ENCODE measurements at regions not wholly inside any gene's neighbourhood (a gene's known extent, or its start where the extent isn't known, plus 50 kb on each side); places are given as distances from the start of the nearest gene placed in this dataset.

DNA sequence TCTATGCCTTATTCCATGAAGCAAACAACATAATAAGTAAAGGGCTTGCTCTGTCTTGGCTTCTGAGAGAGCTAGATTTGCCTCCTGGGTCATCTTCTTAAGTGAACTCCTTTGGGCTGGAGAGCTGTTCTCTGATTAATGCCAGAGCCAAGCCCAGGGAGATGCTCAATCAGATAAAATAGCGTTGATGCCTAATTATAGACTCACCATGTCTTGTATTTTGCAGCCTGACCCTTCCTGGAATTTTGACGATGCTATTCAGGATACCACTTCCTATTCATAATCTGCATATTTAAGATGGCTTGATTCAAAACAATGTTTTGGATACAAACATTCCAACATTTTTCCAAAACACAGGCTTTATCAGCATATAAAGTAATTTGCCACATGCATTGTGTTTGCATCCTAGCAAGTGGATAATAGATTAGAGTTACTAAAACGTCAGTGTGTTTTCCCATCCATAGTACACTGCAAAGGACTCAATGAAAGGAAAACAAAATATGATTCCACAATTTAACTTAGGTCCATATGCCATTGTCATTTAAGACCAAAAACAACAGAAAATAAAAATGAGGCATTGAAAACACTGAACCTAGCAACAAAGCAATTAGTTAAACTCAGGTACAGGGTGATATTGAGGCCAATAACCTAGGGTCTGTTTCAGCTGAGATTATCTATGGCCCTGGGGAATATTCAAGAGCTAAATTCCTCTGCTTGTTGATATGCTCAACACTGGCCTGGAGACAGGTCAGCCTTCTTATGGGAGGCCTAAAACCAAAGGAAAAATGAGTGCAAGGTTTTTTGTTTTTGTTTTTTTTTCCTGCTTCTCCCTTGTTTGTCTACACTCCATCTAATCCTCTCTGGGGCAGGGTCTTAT is 184.2 kb upstream of the FOXN3 start:
- no peak for DNase-seq (ENCODE audit: low read depth)

DNA sequence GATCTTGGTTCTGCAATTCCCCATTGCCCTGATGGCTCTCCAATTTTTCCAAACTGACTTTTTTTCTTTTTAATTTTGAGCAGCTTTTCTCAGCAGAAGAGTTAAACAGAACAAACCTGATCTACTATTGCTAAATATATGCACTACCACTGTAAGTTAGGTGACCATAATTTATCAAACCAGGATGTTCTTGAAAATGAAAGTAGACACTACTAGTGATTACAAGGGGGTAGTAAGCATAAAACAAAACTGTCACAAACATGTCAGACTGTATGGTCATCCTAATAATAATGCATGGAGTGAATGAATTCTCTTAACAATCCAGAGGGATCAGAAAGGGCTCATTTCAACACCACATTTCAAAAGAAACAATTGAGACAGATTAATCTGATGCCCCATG is 183.0 kb upstream of the FOXN3 start:
- DNase-seq (ENCODE audit: low read depth) = no peak

DNA sequence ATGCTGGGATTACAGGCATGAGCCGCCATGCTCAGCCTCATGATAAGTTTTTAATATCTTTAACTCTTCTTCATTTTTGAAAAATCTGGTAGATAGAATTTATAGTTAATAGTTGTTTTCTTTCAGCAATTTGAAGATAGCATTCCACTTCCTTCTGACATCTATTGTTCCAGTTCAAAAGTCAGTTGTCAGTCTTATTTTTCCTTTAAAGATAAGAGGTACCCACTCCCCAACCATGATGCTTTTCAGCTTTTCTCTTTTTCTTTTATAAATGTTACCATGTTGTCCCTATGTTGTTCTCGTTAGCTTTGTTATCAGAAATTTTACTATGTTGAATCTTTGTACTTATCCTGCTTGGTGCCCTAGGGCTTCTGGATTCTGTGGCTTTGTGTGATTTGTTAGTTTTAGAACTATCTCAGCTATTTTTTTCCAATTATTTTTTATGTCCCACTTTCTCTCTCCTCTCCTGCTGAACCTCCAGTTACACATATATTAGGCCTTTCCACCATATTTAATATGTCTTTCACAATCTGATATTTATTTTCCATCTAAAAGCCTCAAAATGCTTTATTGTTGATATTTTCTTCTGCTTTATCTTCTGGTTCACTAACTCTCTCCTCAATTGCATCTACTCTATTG is 181.6 kb upstream of the FOXN3 start:
- no peak for DNase-seq (ENCODE audit: low read depth)

DNA sequence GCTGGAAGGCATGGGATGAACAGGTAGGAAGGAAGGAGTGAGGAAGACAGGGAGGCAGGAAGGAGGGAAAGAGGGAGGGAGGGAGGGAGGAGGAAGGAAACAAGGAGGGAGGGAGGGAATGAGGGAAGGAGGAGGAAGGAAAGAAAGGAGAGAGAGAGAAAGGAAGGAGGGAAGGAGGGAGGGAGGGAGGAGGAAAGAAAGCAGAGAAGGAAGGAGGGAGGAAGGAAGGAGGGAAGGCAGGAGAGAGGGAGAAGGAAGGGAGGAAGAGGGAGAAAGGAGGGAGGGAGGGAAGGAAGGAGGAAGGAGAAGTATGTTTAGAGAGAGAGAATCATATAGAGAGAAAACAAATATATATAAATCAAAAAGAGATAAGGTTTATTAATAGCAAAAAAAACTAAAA is 175.9 kb upstream of the FOXN3 start:
- no peak for DNase-seq (ENCODE audit: low read depth)

DNA sequence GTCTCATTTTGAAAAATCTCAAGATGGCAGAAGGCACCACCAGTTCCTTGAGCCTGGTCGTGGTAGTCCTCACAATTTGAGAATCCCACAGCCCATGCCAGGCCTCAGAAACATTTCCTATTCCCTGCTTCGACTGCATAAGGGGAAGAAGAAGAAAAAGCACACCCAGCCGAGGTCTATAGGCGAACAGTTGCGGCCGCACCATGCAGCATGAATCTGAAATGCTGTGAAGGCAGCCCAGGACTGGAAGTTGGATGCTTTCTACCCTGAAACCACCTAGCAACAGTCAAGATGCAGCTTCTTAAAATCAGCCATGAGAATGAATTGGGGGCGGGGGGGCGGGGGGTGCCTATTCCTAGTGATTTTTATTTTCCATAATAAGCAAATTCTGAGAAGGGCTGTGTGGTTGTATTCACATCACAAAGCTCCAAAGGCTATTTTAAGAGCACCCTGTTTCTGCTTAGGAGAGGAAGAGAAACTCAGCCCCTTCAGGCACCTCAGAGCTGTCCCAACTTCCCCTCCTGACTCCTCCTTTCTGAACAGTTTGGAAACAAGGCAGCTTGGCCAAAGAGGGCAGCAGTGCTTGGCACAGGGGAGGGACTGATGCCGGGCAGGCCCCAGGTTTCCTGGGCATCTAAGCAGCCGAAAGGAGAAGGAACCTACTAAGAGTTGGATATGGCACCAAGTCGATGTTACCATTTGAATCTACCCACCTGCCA is 172.5 kb upstream of the FOXN3 start:
- no peak for DNase-seq (ENCODE audit: low read depth)

DNA sequence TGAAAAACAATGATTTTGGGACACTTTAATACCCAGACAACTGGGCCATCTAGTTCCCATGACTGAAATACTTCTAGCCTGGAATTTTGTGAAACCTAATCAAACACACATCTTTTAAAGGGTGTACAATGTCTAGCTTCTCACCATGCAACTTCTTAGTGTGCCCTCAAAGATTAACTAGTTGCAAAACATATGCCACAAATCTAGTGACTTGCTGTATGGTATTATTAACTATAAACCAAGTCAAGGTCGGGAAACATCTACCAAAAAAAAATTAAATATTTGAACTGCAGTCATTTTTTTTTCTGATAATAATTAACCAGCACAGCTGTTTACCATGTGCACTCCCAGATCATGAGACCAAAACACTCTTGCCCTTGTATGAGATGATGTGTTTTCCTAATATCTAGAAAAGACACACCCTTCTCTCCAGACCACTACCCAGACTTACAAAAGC is 171.8 kb upstream of the FOXN3 start:
- DNase-seq (ENCODE audit: low read depth) = no peak

DNA sequence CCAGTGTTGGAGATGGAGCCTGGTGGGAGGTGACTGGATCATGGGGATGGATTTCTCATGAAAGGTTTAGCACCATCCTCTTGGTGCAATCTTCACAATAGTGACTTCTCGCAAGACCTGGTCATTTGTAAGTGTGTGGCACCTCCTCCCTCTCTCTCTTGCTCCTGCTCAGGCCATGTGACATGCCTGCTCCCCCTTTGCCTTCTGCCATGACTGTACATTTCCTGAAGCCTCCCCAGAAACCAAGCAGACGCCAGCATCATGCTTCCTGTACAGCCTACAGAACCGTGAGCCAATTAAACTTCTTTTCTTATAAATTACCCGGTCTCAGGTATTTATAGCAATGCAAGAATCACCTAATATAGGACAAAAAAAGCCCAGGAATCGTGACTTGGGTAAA is 171.0 kb upstream of the FOXN3 start:
- no peak for DNase-seq (ENCODE audit: low read depth)

DNA sequence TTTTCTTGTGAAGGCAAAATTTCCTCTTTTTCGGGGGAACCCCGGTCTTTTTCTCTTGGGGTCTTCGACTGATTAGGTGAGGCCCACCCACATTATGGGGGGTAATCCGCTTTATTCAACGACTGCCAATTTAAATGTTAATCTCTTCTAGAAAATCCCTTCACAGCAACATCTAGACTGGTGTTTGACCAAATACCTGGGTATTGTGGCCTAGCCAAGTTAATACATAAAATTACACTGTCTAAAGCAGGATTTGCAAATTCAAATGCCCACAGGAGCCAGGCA is 170.0 kb upstream of the FOXN3 start:
- no peak for DNase-seq (ENCODE audit: low read depth)

DNA sequence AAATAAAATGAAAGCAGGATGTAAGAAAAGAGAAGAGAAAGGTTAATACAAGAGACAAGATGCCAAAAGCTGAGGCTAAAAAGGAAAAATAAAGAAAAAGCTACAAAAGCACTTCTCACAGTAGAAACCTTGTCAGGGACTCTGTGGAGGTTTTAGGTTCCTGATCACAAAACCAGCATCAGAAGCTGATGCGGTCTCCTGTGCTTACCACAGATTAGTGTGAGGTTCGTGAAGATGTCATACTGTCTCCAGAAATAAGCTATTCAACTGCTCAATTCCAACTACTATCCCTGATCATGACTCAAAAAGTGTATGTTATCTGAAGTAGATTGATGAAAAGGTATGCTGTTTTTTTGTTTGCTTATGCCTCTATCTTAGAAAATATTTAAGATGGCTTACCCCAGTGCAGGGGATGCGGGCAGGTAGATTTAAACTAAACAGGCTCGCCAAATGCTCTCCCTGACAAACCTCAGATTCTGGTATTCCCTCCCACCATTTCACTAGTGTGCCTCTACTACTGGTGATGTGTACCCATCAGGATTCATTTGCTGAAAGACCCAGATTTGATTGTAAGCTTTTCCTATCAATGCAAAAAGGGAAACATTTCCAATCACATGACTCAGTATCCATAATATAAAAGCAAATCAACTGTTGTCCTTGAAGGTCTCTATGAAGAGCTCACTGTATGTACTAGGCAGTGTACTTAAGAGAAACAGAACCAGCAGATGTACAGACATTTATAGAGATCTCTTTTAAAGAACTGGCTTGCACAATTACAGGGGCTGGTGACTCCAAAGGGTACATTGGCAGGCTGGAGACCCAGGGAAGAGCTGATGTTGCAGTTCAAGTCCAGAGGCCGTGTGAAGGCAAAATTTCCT is 169.5 kb upstream of the FOXN3 start:
- DNase-seq (ENCODE audit: low read depth) = no peak

DNA sequence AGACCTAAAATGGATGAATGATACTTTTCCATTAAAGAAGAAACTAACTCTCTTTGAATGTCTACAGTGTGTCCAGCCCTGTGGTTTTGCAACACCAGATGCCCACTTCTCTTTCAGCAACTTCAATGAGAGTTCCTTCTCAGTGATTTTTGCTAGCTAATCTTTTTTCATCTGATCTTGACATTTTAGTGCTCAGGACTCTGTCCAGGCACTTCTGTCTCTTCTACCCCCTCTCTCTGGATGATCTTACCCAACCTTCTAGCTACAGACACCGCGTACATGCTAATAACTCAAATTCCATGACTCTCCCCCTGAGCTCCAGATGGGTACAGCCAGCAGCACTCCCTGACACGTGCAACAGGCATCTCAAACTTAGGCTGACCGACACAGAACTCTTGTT is 161.1 kb upstream of the FOXN3 start:
- DNase-seq (ENCODE audit: low read depth) = no peak

DNA sequence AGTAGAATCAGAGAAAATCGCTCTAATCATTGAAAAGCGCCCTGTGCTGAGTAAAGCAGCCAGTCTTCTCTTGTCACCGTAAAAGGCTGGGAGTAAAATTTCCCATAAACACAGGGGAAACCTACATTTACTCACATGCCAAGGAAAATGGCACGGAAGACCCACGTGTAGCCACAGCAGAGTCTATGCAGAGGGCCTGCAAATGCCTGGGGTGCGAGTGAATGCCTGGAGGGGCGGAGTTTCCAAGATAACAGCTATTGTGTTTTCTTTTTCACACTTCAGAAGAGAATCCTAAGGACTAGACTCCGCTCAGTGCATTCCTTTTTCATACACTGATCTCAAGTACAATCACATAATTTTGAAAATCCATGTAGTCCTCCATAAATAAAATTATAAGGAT is 159.9 kb upstream of the FOXN3 start:
- DNase-seq (ENCODE audit: low read depth) = no peak

DNA sequence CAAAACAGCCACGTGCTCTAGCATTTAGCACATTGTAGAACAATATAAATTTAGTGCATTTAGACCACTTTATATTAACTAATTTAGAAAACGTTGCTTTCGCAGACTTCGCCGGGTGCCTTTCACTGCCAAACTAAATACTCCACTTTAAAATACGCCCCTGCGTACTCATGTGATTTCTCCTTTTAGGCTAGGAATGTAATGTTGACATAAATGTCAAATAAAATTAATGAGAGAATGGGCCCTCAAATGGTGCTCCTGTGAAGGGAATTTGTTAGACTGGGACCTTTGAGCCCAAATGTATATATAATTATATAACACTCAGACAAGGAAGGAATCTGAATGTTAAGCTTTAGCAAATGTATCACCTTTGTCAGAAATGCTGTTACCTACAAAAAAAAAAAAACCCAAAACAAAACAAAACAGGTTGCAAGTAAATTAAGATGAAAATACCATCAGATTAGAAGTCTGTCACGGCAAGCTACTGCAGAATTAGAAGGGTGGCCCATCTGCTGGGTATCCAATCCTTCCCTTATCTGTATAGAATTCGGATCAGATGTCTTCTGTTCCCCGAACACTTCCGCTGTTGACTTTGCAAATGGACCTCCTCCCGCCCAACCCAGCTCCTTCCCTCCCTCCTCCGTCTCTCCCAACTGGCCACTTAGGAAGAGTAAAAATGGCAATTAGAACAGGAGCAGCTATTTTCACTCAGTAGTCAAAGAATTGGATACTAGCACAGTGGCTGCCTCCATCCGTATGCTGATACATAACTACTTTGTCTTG is 159.3 kb upstream of the FOXN3 start:
- no peak for DNase-seq (ENCODE audit: low read depth)

DNA sequence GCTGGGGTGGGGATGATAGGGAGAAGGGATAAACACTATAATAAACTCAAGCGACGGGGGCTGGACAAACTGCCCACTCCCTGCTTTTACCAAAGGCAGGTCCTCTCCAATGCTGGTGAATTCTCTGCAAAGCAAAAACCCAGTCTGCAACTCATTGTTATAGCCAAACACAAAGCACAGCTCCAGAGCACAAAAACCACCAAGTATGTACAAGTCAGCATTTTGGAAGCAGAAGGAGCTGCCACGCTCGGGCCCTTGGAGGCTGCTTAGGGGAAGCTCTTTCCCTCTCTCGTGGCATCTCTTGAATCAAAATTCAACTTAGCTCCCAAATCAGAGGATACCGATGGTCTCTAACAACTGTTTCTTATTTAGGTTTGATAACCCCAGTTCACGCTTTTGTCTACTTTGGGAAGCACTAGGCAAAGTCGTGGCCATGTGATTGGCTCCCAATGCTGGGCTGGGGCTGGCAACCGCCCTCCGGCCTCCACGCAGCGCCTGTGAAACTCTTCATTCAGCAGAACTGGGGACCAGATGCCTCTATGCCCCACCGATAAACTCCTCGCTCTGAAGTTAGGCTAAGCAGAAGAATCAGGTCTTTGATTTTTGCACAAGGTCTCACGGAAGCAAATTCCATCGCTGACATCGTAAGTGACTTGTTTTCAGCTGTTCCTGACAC is 158.5 kb upstream of the FOXN3 start:
- no peak for DNase-seq (ENCODE audit: low read depth)

DNA sequence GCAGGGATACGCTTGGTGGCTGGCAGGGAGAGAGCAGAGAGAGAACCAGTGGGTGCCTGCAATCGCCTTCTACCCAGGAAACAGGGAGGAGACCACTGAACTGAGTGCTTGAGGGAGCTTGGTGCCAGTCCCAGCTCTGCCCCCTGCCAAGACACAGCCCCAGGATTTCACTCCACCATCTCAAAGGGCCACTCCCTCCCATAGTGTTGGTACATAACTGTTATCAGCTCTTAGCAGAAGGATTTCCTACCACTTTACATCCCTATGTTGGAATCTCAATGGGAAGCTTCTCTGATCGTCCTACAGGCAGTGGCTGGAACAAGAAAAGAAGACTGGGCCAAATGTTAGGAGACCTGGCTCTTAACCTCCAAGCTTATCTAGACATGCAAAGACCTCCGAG is 157.4 kb upstream of the FOXN3 start:
- no peak for DNase-seq (ENCODE audit: low read depth)

DNA sequence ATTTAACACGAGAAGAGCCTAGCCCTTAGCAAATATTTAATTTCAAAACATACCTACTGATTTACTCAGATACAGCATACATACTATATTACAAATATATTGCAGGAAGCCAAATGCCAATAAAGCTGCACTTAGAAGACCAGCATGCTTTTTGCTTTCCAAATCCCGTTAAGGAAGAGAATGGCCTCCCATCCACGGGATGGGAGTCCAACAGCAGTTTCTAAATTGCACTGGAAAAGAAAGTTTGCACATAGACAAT is 156.3 kb upstream of the FOXN3 start:
- DNase-seq (ENCODE audit: low read depth) = no peak

DNA sequence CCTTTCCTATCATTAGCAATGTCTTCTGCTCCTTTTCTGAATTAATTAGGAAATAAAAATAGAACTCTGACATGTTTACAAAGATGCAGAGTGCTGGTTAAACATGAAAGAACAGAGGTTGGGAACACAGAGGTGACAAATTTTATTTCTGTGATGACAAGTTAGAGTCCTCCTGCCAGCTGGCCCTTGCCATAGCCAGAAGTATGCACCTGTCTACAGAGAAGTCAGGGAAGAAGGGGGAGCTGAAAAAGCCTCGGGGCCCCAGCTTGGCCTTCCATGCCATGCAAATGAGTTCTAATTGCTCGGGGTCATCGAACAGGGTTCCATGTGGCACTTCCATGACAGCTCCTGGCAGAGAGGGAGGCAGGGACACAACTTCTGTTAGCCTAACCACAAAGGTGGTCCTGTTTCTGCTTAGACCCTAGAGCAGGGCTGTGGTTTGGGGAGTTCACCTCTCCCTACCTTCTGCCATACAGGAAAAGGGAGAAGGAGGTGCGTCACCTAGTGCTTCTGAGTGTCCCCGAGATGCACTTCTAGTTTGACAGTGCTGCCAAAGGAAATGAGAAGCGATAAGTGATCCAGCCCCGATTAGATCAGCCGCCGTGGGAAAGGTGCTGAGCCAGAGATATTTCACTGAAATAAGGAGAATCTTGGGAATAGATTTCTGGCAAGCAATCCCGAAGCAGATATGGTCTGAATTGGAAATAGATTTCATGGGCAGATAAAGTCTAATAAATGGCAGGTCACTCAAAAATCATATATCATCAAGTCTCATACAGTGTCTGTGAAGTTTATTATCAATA is 155.8 kb upstream of the FOXN3 start:
- no peak for DNase-seq (ENCODE audit: low read depth)

DNA sequence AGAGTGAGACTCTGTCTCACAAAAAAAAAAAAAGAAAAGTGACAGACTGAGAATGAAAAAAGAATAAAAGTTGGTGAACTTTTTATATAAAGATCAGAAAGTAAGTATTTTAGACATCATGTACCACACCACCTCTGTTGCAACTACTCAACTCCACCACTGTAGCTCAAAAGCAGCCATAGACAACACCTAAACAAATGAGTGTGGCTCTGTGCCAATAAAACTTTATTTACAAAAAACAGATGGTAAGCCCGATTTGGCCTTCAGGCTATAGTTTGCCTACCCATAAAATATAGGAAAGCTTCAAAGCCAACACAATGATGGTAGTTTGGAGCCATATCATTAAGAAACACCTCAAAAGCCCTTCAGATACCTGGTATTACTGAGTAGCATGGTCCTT is 154.5 kb upstream of the FOXN3 start:
- DNase-seq (ENCODE audit: low read depth) = no peak

DNA sequence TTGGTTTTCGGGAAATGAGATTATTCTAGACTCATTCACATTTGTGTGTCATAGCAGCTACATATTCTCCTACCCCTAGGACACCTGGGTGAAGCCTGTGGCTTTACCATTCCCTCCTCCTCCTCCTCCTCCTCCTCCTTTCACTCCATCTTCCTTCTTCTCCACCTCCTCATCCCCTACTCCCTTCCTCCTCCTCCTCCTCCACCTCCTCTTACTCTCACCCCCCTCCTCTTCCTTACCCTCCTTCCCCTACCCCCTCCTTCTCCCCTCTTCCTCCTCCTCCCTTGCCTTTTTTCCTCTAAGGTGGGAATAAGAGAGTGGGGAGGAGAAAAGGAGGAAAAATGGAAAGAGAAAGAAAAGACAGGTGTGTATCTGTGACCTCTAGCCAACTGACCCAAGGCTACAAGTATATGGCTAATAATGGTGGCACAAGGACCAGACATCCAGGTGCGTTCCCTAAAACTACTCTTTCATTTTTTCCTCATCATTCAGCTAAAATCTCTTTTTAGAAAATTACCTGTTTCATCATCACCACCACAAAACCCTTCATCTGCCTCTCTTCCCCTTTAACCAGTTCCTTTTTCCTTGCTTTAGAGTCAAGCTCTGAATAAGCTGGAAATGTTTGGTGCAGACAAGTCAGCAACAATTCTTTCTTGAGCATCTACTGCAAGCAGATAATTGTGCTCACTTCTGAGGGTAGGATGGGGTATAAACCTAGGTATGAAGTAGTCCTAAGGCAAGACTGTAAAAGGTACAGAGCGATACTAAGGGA is 149.8 kb upstream of the FOXN3 start:
- no peak for DNase-seq (ENCODE audit: low read depth)

DNA sequence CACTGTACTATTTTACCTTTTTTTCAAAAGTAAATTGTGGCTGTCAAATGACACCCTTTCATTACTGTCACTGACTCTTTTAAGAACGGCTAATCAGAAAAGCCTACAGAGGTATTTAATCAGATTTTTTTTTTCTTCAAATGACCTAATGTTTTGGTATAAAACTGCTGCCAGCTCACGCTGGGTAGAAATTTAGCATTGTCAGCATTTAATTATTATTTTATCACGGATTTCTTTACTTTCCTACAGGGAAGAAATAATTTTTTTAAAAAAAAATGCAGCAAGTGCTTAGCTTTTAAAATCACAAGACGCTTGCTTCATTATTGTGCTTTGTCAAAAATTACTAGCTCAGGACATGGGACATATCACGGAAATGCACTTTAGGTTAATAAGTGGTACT is 149.1 kb upstream of the FOXN3 start:
- DNase-seq (ENCODE audit: low read depth) = no peak

DNA sequence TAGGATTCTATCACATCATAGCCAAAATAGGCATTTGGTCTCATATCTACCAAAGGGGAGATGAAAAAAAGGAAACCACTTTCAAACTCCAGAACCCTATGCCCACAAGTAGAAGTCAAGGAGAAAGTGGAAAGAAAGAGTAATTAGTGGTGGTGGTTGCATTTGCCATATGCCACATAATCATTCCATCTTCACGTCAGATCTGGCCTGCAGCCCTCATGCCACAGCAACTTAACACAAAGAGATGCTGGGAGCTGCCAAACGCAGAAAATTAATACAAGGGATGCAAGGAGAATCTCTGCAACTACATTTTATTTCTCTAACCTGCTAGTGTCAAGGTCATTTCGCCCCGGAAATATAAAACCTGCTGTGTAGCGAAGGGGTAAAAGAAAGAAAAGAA is 148.6 kb upstream of the FOXN3 start:
- DNase-seq (ENCODE audit: low read depth) = no peak
